ENCODE measurements at regions not wholly inside any gene's neighbourhood (a gene's known extent, or its start where the extent isn't known, plus 50 kb on each side); places are given as distances from the start of the nearest gene placed in this dataset.

GRCh38 chr6:93789532-93789931 is 370.2 kb upstream of the EPHA7 start:
- TF ChIP-seq POLR2A (IDR thresholded peaks at IDR 0.05) = no peak
- TF ChIP-seq, protein P1, sequence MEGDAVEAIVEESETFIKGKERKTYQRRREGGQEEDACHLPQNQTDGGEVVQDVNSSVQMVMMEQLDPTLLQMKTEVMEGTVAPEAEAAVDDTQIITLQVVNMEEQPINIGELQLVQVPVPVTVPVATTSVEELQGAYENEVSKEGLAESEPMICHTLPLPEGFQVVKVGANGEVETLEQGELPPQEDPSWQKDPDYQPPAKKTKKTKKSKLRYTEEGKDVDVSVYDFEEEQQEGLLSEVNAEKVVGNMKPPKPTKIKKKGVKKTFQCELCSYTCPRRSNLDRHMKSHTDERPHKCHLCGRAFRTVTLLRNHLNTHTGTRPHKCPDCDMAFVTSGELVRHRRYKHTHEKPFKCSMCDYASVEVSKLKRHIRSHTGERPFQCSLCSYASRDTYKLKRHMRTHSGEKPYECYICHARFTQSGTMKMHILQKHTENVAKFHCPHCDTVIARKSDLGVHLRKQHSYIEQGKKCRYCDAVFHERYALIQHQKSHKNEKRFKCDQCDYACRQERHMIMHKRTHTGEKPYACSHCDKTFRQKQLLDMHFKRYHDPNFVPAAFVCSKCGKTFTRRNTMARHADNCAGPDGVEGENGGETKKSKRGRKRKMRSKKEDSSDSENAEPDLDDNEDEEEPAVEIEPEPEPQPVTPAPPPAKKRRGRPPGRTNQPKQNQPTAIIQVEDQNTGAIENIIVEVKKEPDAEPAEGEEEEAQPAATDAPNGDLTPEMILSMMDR (IDR thresholded peaks at IDR 0.05) = no peak

All from adrenal gland (tissue), 5 donors.